K562 (cell line): ENCODE measurements at regions not wholly inside any gene's neighbourhood (a gene's known extent, or its start where the extent isn't known, plus 50 kb on each side); places are given as distances from the start of the nearest gene placed in this dataset.

Experiments used
- ATF1 ChIP-seq, 2 experiments: fragments of 450-650 bp in 1 of 2; IDR thresholded peaks; 2 replicates each; pipeline ENCODE4 v1.6.1; 2016; ENCODE audit warnings: missing compliant biosample characterization in 1 of 2, missing genetic modification characterization in 1 of 2
- NEUROD1 ChIP-seq: fragments of 150-350 bp; IDR thresholded peaks from 2 replicates; pipeline ENCODE4 v1.6.1; 2014; ENCODE audit warnings: borderline replicate concordance, low read length, low read depth; ENCODE audit not compliant: partially characterized antibody
- OTX1 ChIP-seq: fragments of 450-650 bp; formaldehyde crosslinking; IDR thresholded peaks from 2 replicates; pipeline ENCODE4 v1.4.0; 2022; ENCODE audit warnings: mild to moderate bottlenecking
- PBX2 ChIP-seq, 2 experiments: IDR thresholded peaks in 1 of 2; conservative IDR thresholded peaks in 1 of 2; 2 replicates each; pipeline ENCODE4 v1.6.1; 2016; ENCODE audit warnings: low read depth in 2 of 2, mild to moderate bottlenecking in 1 of 2, missing compliant biosample characterization in 1 of 2, missing genetic modification characterization in 1 of 2, moderate library complexity in 1 of 2
- ZBTB11 ChIP-seq, 3 experiments: fragments of 200-800 bp in 1 of 3; fragments of 250-450 bp in 1 of 3; fragments of 450-650 bp in 1 of 3; sonication (Bioruptor Pico) in 1 of 3; sonication (Bioruptor generic) in 1 of 3; formaldehyde crosslinking in 1 of 3; IDR thresholded peaks; 2 replicates each; pipeline versions ENCODE4 v1.6.1 to v1.8.0; 2016 to 2022; ENCODE audit warnings: mild to moderate bottlenecking in 2 of 3, missing genetic modification characterization in 2 of 3, missing compliant biosample characterization in 1 of 3, moderate library complexity in 1 of 3
- ZNF239 ChIP-seq: fragments of 250-450 bp; sonication (Bioruptor Pico); IDR thresholded peaks from 2 replicates; pipeline ENCODE4 v1.4.0; 2020; ENCODE audit warnings: mild to moderate bottlenecking

GRCh38 chr6:49070411-49070810 is 392.6 kb downstream of the MMUT start (continued):
- no peak for TF ChIP-seq ZBTB11 (CRISPR knock-in tag; IDR thresholded peaks at IDR 0.05)
- no peak for TF ChIP-seq ATF1 (CRISPR knock-in tag; IDR thresholded peaks at IDR 0.05)
- no peak for TF ChIP-seq ATF1 (tag; IDR thresholded peaks at IDR 0.05)
- TF ChIP-seq ZNF239: no peak
- no peak for TF ChIP-seq PBX2 (CRISPR knock-in tag; IDR thresholded peaks at IDR 0.05; ENCODE audit: low read depth)
- TF ChIP-seq PBX2 (tag; conservative IDR thresholded peaks at IDR 0.05; ENCODE audit: low read depth): no peak
- no peak for TF ChIP-seq OTX1 (CRISPR knock-in tag)
- no peak for TF ChIP-seq NEUROD1
